AG09309 (cell line): ENCODE measurements at regions not wholly inside any gene's neighbourhood (a gene's known extent, or its start where the extent isn't known, plus 50 kb on each side); places are given as distances from the start of the nearest gene placed in this dataset.

ENCODE experiments used
- DNase-seq: peaks from one replicate; pipeline ENCODE4 v3.0.0-alpha.2; 2010; ENCODE audit warnings: low read depth
- H3K4me3 ChIP-seq: 2 replicates; pipeline ENCODE4 v1.5.1; 2011; ENCODE audit warnings: mild to moderate bottlenecking, low read depth, low read length, moderate library complexity; ENCODE audit not compliant: control insufficient read depth
- CTCF ChIP-seq: IDR thresholded peaks from 2 replicates; pipeline ENCODE4 v1.5.1; 2011; ENCODE audit warnings: mild to moderate bottlenecking, low read depth, low read length, inconsistent platforms; ENCODE audit not compliant: insufficient read depth, control insufficient read depth; ENCODE audit errors: missing control alignments

GRCh38 chr21:28771790-28772501 is 220.7 kb downstream of the LTN1 start:
- peak; percentile 76 for DNase-seq
- H3K4me3 ChIP-seq, result no peak overlapping the region
- no peak for TF ChIP-seq CTCF

GRCh38 chr21:28770867-28771661 is 221.6 kb downstream of the LTN1 start:
- no peak for TF ChIP-seq CTCF
- DNase-seq, result peak; percentile 90
- no peak overlapping the region for H3K4me3 ChIP-seq

GRCh38 chr21:28769683-28770082 is 223.0 kb downstream of the LTN1 start:
- DNase-seq, result peak; percentile 16
- no peak for TF ChIP-seq CTCF
- H3K4me3 ChIP-seq, result no peak overlapping the region

DNA sequence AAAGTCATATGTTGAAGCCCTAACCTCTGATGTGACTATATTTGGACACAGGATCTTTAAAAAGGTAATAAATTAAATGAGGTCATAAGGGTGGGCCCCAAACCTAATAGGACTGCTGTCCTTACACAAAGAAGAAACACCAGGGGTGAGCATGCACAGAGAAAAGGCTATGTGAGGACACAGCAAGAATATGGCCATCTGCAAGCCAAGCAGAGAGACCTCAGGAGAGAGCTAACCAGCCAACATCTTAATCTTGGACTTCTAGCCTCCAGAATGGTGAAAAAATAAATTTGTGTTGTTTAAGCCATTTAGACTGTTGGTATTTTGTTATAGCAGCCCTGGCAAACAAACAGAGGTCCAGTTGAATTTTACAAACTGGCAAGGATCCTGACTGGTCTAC is 223.9 kb downstream of the LTN1 start:
- TF ChIP-seq CTCF, result no peak
- no peak overlapping the region for H3K4me3 ChIP-seq
- no peak for DNase-seq

- TF ChIP-seq CTCF, result no peak
- DNase-seq, result no peak
- H3K4me3 ChIP-seq, result no peak overlapping the region
These were observed 225.2 kb downstream of the LTN1 start for GRCh38 chr21:28767523-28767922.

GRCh38 chr21:28763809-28764418 is 228.8 kb downstream of the LTN1 start:
- TF ChIP-seq CTCF, result no peak
- no peak overlapping the region for H3K4me3 ChIP-seq
- DNase-seq, result no peak
